GM12878 (cell line): ENCODE measurements at regions not wholly inside any gene's neighbourhood (a gene's known extent, or its start where the extent isn't known, plus 50 kb on each side); places are given as distances from the start of the nearest gene placed in this dataset.

Experiments
- CBFB ChIP-seq: IDR thresholded peaks from 2 replicates; pipeline ENCODE4 v1.6.1; 2016; ENCODE audit warnings: antibody characterized with exemption, low read depth
- EZH2 ChIP-seq: IDR thresholded peaks from 2 replicates; pipeline ENCODE4 v1.6.1; 2012; ENCODE audit warnings: low read depth, mild to moderate bottlenecking, control low read depth, inconsistent platforms, low read length, borderline replicate concordance; ENCODE audit not compliant: control insufficient read depth
- MYC ChIP-seq: IDR thresholded peaks from 2 replicates; pipeline ENCODE4 v1.6.1; 2011; ENCODE audit warnings: mild to moderate bottlenecking, low read length, moderate library complexity, inconsistent platforms; ENCODE audit not compliant: insufficient read depth, insufficient replicate concordance, insufficient read length, severe bottlenecking
- NBN ChIP-seq: fragments of 450-650 bp; IDR thresholded peaks from 2 replicates; pipeline ENCODE4 v1.6.1; 2016
- POLR2AphosphoS5 ChIP-seq: IDR thresholded peaks from 2 replicates; pipeline ENCODE4 v1.6.1; 2011; ENCODE audit warnings: mild to moderate bottlenecking, low read length, inconsistent platforms
- RELA ChIP-seq: fragments of 450-650 bp; IDR thresholded peaks from 2 replicates; pipeline ENCODE4 v1.8.0; 2014; ENCODE audit warnings: borderline replicate concordance; ENCODE audit not compliant: partially characterized antibody
- SP1 ChIP-seq: IDR thresholded peaks from one replicate; pipeline ENCODE4 v1.6.1; 2011; ENCODE audit warnings: low read depth, low read length
- SRF ChIP-seq, 2 experiments: IDR thresholded peaks; 2 replicates each; pipeline ENCODE4 v1.6.1; 2011; ENCODE audit warnings: low read depth in 2 of 2, low read length in 2 of 2, mild to moderate bottlenecking in 1 of 2, moderate library complexity in 1 of 2
- TCF7 ChIP-seq: IDR thresholded peaks from 2 replicates; pipeline ENCODE4 v1.6.1; 2014; ENCODE audit warnings: antibody characterized with exemption, borderline replicate concordance
- TF ChIP-seq, protein P1 (sequence below): IDR thresholded peaks from 2 replicates; pipeline ENCODE4 v1.6.1; 2012; ENCODE audit warnings: low read depth, low read length, improper control_type of control experiment
- TF ChIP-seq, protein P2 (sequence below): fragments of 450-650 bp; IDR thresholded peaks from 2 replicates; pipeline ENCODE4 v1.6.1; 2017; ENCODE audit warnings: mild to moderate bottlenecking, moderate library complexity

DNA sequence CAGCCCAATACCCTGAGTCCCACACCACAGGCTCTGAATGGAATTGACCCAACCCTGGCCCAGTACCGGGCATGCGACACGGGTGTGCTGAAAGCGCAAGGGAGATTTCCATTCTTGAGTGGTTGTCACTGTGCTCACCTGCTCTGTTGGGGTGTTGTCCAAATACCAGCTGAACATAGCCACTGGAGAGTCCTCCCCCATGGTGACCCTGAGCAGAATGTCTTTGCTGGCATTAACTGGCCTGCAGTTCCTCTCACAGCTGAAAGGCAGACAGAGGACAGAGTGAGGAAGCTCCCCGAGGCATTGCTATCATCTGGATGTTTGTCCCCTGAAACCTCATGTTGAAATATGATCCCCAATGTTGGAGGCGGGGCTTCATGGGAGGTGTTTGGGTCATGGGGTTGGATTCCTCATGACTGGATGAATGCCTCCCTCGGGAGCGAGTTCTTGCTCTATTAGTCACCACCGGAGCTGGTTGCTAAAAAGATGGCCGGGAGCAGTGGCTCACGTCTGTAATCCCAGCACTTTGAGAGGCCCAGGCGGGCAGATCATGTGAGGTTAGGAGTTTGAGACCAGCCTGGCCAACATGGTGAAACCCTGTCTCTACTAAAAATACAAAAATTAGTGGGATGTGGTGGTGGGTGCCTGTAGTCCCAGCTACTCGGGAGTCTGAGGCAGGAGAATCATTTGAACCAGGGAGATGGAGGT is 57.3 kb upstream of the BCO1 start:
- TF ChIP-seq SP1 (no peak), MYC (no peak), SRF (IDR thresholded peaks at IDR 0.05; ENCODE audit: low read depth in 2 of 2, low read length in 2 of 2) (no peak), EZH2 (no peak), TCF7 (no peak), NBN (no peak), POLR2AphosphoS5 (no peak), CBFB (no peak), RELA (no peak)
- TF ChIP-seq, protein P1, sequence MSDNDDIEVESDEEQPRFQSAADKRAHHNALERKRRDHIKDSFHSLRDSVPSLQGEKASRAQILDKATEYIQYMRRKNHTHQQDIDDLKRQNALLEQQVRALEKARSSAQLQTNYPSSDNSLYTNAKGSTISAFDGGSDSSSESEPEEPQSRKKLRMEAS: no peak
- TF ChIP-seq, protein P2, sequence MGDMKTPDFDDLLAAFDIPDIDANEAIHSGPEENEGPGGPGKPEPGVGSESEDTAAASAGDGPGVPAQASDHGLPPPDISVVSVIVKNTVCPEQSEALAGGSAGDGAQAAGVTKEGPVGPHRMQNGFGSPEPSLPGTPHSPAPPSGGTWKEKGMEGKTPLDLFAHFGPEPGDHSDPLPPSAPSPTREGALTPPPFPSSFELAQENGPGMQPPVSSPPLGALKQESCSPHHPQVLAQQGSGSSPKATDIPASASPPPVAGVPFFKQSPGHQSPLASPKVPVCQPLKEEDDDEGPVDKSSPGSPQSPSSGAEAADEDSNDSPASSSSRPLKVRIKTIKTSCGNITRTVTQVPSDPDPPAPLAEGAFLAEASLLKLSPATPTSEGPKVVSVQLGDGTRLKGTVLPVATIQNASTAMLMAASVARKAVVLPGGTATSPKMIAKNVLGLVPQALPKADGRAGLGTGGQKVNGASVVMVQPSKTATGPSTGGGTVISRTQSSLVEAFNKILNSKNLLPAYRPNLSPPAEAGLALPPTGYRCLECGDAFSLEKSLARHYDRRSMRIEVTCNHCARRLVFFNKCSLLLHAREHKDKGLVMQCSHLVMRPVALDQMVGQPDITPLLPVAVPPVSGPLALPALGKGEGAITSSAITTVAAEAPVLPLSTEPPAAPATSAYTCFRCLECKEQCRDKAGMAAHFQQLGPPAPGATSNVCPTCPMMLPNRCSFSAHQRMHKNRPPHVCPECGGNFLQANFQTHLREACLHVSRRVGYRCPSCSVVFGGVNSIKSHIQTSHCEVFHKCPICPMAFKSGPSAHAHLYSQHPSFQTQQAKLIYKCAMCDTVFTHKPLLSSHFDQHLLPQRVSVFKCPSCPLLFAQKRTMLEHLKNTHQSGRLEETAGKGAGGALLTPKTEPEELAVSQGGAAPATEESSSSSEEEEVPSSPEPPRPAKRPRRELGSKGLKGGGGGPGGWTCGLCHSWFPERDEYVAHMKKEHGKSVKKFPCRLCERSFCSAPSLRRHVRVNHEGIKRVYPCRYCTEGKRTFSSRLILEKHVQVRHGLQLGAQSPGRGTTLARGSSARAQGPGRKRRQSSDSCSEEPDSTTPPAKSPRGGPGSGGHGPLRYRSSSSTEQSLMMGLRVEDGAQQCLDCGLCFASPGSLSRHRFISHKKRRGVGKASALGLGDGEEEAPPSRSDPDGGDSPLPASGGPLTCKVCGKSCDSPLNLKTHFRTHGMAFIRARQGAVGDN: no peak
